GM19328 (cell line): ENCODE measurements at regions not wholly inside any gene's neighbourhood (a gene's known extent, or its start where the extent isn't known, plus 50 kb on each side); places are given as distances from the start of the nearest gene placed in this dataset.
"Not testable (repeated sequence)": the region's sequence is repeated elsewhere in the genome, so short reads cannot be mapped to it uniquely, and the experiment has no call there.

Experiments
- ATAC-seq: cut with Tn5 transposase; IDR thresholded peaks from one replicate; pipeline ENCODE4 v1.9.1; 2021; ENCODE audit warnings: mild to moderate bottlenecking, moderate library complexity; ENCODE audit not compliant: unreplicated experiment

- ATAC-seq = no peak
These were observed 521.2 kb downstream of the NYAP2 start for GRCh38 chr2:225920621-225921220.

GRCh38 chr2:225916692-225917091, 517.2 kb downstream of the NYAP2 start:
- ATAC-seq = no peak

- no peak for ATAC-seq
These were observed 511.5 kb downstream of the NYAP2 start for GRCh38 chr2:225911019-225911418.

- ATAC-seq = no peak
These were observed 495.6 kb downstream of the NYAP2 start for GRCh38 chr2:225895126-225895525.

GRCh38 chr2:225894236-225894980, 494.9 kb downstream of the NYAP2 start:
- no peak for ATAC-seq

GRCh38 chr2:225893151-225893550, 493.6 kb downstream of the NYAP2 start:
- ATAC-seq = no peak

GRCh38 chr2:225891771-225892170, 492.3 kb downstream of the NYAP2 start:
- ATAC-seq = no peak

GRCh38 chr2:225891013-225891412, 491.5 kb downstream of the NYAP2 start:
- ATAC-seq = no peak

GRCh38 chr2:225889452-225889851, 489.9 kb downstream of the NYAP2 start:
- ATAC-seq = peak; percentile 60

GRCh38 chr2:225867071-225867470, 467.6 kb downstream of the NYAP2 start:
- no peak for ATAC-seq

- no peak for ATAC-seq
These were observed 466.0 kb downstream of the NYAP2 start for GRCh38 chr2:225865468-225865867.

GRCh38 chr2:225864394-225864793, 464.9 kb downstream of the NYAP2 start:
- ATAC-seq = no peak

- no peak for ATAC-seq
These were observed 443.4 kb downstream of the NYAP2 start for GRCh38 chr2:225842939-225843338.

- no peak for ATAC-seq
These were observed 441.8 kb downstream of the NYAP2 start for GRCh38 chr2:225841314-225841713.

GRCh38 chr2:225837328-225837727, 437.8 kb downstream of the NYAP2 start:
- no peak for ATAC-seq

GRCh38 chr2:225824748-225825449, 425.4 kb downstream of the NYAP2 start:
- ATAC-seq = no peak

GRCh38 chr2:225821351-225821750, 421.8 kb downstream of the NYAP2 start:
- ATAC-seq = no peak

- no peak for ATAC-seq
These were observed 421.3 kb downstream of the NYAP2 start for GRCh38 chr2:225820826-225821225.

GRCh38 chr2:225814554-225814953, 415.0 kb downstream of the NYAP2 start:
- no peak for ATAC-seq

GRCh38 chr2:225806105-225806504, 406.6 kb downstream of the NYAP2 start:
- no peak for ATAC-seq

GRCh38 chr2:225802076-225802475, 402.6 kb downstream of the NYAP2 start:
- not testable (repeated sequence) for ATAC-seq

- ATAC-seq = no peak
These were observed 397.9 kb downstream of the NYAP2 start for GRCh38 chr2:225797394-225797793.
